Endothelial cell of umbilical vein (primary cell): ENCODE measurements at regions not wholly inside any gene's neighbourhood (a gene's known extent, or its start where the extent isn't known, plus 50 kb on each side); places are given as distances from the start of the nearest gene placed in this dataset.

Experiments
- BruUV-seq: library from RNA; stranded (reverse); fragments of 400-500 nt; replicated peaks from 2 replicates; lab custom pipeline; 2021; lab: Mats Ljungman, UMichigan
- CTCF ChIA-PET: fragments of 300-600, 350-600 bp; sonication (Branson Sonifier 250); formaldehyde crosslinking; loops from one replicate; lab custom pipeline; 2021; ENCODE audit warnings: antibody characterized with exemption, inconsistent platforms; lab: Charles Lee
- POLR2A ChIA-PET: fragments of 300-600, 350-600 bp; sonication (Branson Sonifier 250); formaldehyde crosslinking; loops from one replicate; lab custom pipeline; 2021; ENCODE audit warnings: antibody characterized with exemption, inconsistent platforms; lab: Charles Lee
- DNase-seq: peaks from one replicate; pipeline ENCODE4 v3.0.0-alpha.2; 2011; ENCODE audit warnings: low read depth, low spot score
- FAIRE-seq: peaks from 2 replicates; lab custom pipeline; 2011; peaks lifted over from hg19 to GRCh38; lab: Jason Lieb, UNC
- H2AFZ ChIP-seq: 2 replicates; pipeline ENCODE4 v1.6.0; 2012; ENCODE audit warnings: low read depth, low read length, control low read depth, inconsistent platforms
- H3K27ac ChIP-seq: 2 replicates; pipeline ENCODE4 v1.5.1; 2011; ENCODE audit warnings: low read depth, mild to moderate bottlenecking, control low read depth, low read length, moderate library complexity; ENCODE audit not compliant: insufficient read depth
- H3K27me3 ChIP-seq, 2 experiments: 2 replicates each; pipeline versions ENCODE4 v1.6.0 to v1.6.1; 2011; ENCODE audit warnings: low read length in 2 of 2, mixed read lengths in 1 of 2; ENCODE audit not compliant: control insufficient read depth in 2 of 2, insufficient read depth in 2 of 2
- H3K36me3 ChIP-seq, 2 experiments: 2 replicates in 1 of 2; 3 replicates in 1 of 2; pipeline ENCODE4 v1.5.1; 2011; ENCODE audit warnings: low read length in 2 of 2, mild to moderate bottlenecking in 1 of 2, moderate library complexity in 1 of 2; ENCODE audit not compliant: control insufficient read depth in 2 of 2, insufficient read depth in 2 of 2; ENCODE audit errors: extremely low read depth in 1 of 2
- H3K4me1 ChIP-seq: 3 replicates; pipeline ENCODE4 v1.5.1; 2011; ENCODE audit warnings: mild to moderate bottlenecking, low read length; ENCODE audit not compliant: control insufficient read depth, insufficient read depth; ENCODE audit errors: extremely low read depth
- H3K4me2 ChIP-seq: 2 replicates; pipeline ENCODE4 v1.6.1; 2011; ENCODE audit warnings: low read length, control low read depth, mixed read lengths; ENCODE audit not compliant: insufficient read depth
- H3K4me3 ChIP-seq, 3 experiments: fragments of 200-600 bp in 1 of 3; sonication (generic), shearing (Covaris generic) in 1 of 3; replicated peaks in 1 of 3; 2 replicates each; pipeline ENCODE4 v1.5.1; 2011 to 2016; ENCODE audit warnings: control low read depth in 3 of 3, low read length in 3 of 3, mild to moderate bottlenecking in 2 of 3, inconsistent platforms in 1 of 3, low read depth in 1 of 3, moderate library complexity in 1 of 3; ENCODE audit not compliant: insufficient read depth in 1 of 3
- H3K79me2 ChIP-seq: 2 replicates; pipeline ENCODE4 v1.6.0; 2012; ENCODE audit warnings: low read length, inconsistent platforms; ENCODE audit not compliant: control insufficient read depth, insufficient read depth
- H3K9ac ChIP-seq: replicated peaks from 2 replicates; pipeline ENCODE3; 2011; ENCODE audit warnings: low read length, control low read depth; ENCODE audit not compliant: insufficient read depth; ENCODE audit errors: extremely low read depth
- H3K9me1 ChIP-seq: replicated peaks from 3 replicates; pipeline ENCODE4 v1.6.0; 2011; ENCODE audit warnings: mild to moderate bottlenecking, low read length; ENCODE audit not compliant: control insufficient read depth, insufficient read depth; ENCODE audit errors: extremely low read depth
- H3K9me3 ChIP-seq: replicated peaks from 2 replicates; pipeline ENCODE4 v1.5.1; 2012; ENCODE audit warnings: low read length, inconsistent platforms; ENCODE audit not compliant: control insufficient read depth, insufficient read depth
- H4K20me1 ChIP-seq: replicated peaks from 2 replicates; pipeline ENCODE3; 2011; ENCODE audit warnings: mild to moderate bottlenecking, low read length; ENCODE audit not compliant: control insufficient read depth, insufficient read depth; ENCODE audit errors: extremely low read depth
- EZH2 ChIP-seq: IDR thresholded peaks from 2 replicates; pipeline ENCODE4 v1.6.1; 2012; ENCODE audit warnings: borderline replicate concordance, low read depth, mild to moderate bottlenecking, moderate library complexity, low read length, inconsistent platforms; ENCODE audit not compliant: severe bottlenecking
- GATA2 ChIP-seq: IDR thresholded peaks from 2 replicates; pipeline ENCODE4 v1.7.0; 2011; ENCODE audit warnings: low read depth, mild to moderate bottlenecking, moderate library complexity, mixed read lengths, low read length; ENCODE audit not compliant: insufficient read length, insufficient read depth
- JUN ChIP-seq: IDR thresholded peaks from 2 replicates; pipeline ENCODE4 v1.6.1; 2011; ENCODE audit warnings: borderline replicate concordance, low read depth; ENCODE audit not compliant: insufficient read length, insufficient read depth
- MYC ChIP-seq: IDR thresholded peaks from one replicate; pipeline ENCODE4 v1.6.1; 2011; ENCODE audit warnings: mild to moderate bottlenecking, low read depth, low read length
- POLR2A ChIP-seq: IDR thresholded peaks from 2 replicates; pipeline ENCODE4 v1.6.1; 2012; ENCODE audit warnings: low read depth, mild to moderate bottlenecking, control low read depth, low read length
- POLR2AphosphoS5 ChIP-seq: IDR thresholded peaks from 2 replicates; pipeline ENCODE4 v1.6.1; 2012; ENCODE audit warnings: low read depth, mild to moderate bottlenecking, control low read depth, low read length, moderate library complexity; ENCODE audit not compliant: insufficient read depth
- dilution Hi-C: fragments of 300-500 bp; cut with MboI; formaldehyde crosslinking; loops from one replicate; pipeline ENCODE4 v1.15.0; 2019; ENCODE audit warnings: low sequenced_read_pairs; ENCODE audit not compliant: extremely low pct_ligation_motif_present
- intact Hi-C: fragments of 100-400 bp; cut with micrococcal nuclease; formaldehyde crosslinking; loops from one replicate; pipeline ENCODE4 v1.10.0; 2022
- TF ChIP-seq, protein P1 (sequence below): IDR thresholded peaks from 2 replicates; pipeline ENCODE4 v1.6.1; 2011; ENCODE audit not compliant: insufficient read depth, insufficient read length

DNA sequence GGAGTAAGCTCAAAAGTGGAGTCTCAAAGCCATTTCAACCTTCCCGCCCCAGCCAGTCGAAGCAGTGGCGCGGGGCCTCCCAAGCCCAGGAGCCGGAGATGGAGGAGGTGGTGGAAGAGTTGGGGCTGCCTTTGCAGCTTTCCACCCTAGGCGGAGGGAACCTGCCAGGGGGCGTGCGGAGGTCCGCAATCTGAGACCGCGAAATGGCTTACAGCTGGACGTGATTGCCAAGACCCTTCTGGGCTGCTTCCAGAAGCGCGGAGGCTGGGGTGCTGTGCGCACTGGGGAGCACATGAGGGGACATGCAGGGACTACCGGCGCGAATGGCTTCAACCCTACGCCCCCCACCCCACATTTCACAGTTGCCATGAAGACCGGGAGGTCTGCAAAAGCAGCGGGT, 86.2 kb downstream of the PRR15 start:
- ChIA-PET POLR2A (no interaction called here), CTCF (interaction anchor here (1.9 to 2.9 kb wide), 2 partner anchors 15 to 271 kb away, joined by 4 to 6 read pairs; no protein-coding TSS in a partner anchor)
- TF ChIP-seq JUN (no peak), MYC (no peak), GATA2 (no peak)
- Histone ChIP-seq H3K4me2 (no peak overlapping the region), H3K9me1 (no peaks in the 10 kb centered on the region), H3K9ac (no peak overlapping the region), H3K4me3 (no peak overlapping the region), H3K27me3 (no peaks in the 10 kb centered on the region), H3K4me1 (no peaks in the 10 kb centered on the region), H3K79me2 (no peaks in the 10 kb centered on the region), H2AFZ (no peak overlapping the region), H3K9me3 (no peaks in the 10 kb centered on the region), H3K27ac (no peak overlapping the region), H4K20me1 (no peaks in the 10 kb centered on the region), H3K36me3 (no peaks in the 10 kb centered on the region)
- intact Hi-C loops (loop anchor here (1.0 to 10.0 kb wide), 2 partner anchors 100 to 195 kb away; no protein-coding TSS in a partner anchor), dilution Hi-C loops (no loop called here)
- DNase-seq: no peak
- no TSS peak for BruUV-seq
- FAIRE-seq: no peak

- no peak overlapping the region for H2AFZ ChIP-seq
- H3K27me3 ChIP-seq: no peaks in the 10 kb centered on the region
- ChIA-PET POLR2A (no interaction called here), CTCF (interaction anchor here (1.5 to 2.9 kb wide), 3 partner anchors 14 to 270 kb away, joined by 3 to 6 read pairs (median 4); no protein-coding TSS in a partner anchor)
- no peak overlapping the region for H3K4me2 ChIP-seq
- intact Hi-C loops: loop anchor here (10.0 kb wide), 1 partner anchor 193 kb away; no protein-coding TSS in a partner anchor
- H3K9ac ChIP-seq: no peak overlapping the region
- no peak for FAIRE-seq
- no peaks in the 10 kb centered on the region for H3K9me3 ChIP-seq
- H3K4me1 ChIP-seq: no peaks in the 10 kb centered on the region
- no peak overlapping the region for H3K27ac ChIP-seq
- H3K9me1 ChIP-seq: no peaks in the 10 kb centered on the region
- no TSS peak for BruUV-seq
- TF ChIP-seq POLR2A (no peak), MYC (no peak), POLR2AphosphoS5 (no peak), EZH2 (no peak)
- TF ChIP-seq, protein P1, sequence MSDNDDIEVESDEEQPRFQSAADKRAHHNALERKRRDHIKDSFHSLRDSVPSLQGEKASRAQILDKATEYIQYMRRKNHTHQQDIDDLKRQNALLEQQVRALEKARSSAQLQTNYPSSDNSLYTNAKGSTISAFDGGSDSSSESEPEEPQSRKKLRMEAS: no peak
- dilution Hi-C loops: no loop called here
- H3K79me2 ChIP-seq: no peaks in the 10 kb centered on the region
- no peak for DNase-seq
- H4K20me1 ChIP-seq: no peaks in the 10 kb centered on the region
- no peaks in the 10 kb centered on the region for H3K36me3 ChIP-seq
- no peak overlapping the region for H3K4me3 ChIP-seq
Observed at GRCh38 chr7:29651477-29651876, 87.8 kb downstream of the PRR15 start.
